Muscle layer of colon (tissue), 2 donors: ENCODE measurements at regions not wholly inside any gene's neighbourhood (a gene's known extent, or its start where the extent isn't known, plus 50 kb on each side); places are given as distances from the start of the nearest gene placed in this dataset.

Experiments
- H3K27ac ChIP-seq: one replicate; pipeline ENCODE4 v1.7.0; 2013; ENCODE audit warnings: low read depth, mild to moderate bottlenecking, low read length, moderate library complexity
- H3K27me3 ChIP-seq, 2 donors: one replicate each; pipeline ENCODE4 v1.7.0; 2013; ENCODE audit warnings: low read length in 2 of 2, mild to moderate bottlenecking in 2 of 2; ENCODE audit not compliant: insufficient read depth in 2 of 2, control insufficient read depth in 1 of 2
- H3K36me3 ChIP-seq: one replicate; pipeline ENCODE4 v1.7.0; 2013; ENCODE audit warnings: mild to moderate bottlenecking, low read length; ENCODE audit not compliant: insufficient read depth
- H3K4me1 ChIP-seq: one replicate; pipeline ENCODE4 v1.7.0; 2013; ENCODE audit warnings: mild to moderate bottlenecking, low read length; ENCODE audit not compliant: insufficient read depth
- H3K4me3 ChIP-seq, 2 donors: one replicate each; pipeline ENCODE4 v1.7.0; 2013; ENCODE audit warnings: low read length in 2 of 2, low read depth in 1 of 2, mild to moderate bottlenecking in 1 of 2, moderate library complexity in 1 of 2
- H3K9ac ChIP-seq: one replicate; pipeline ENCODE4 v1.7.0; 2013; ENCODE audit warnings: low read length
- H3K9me3 ChIP-seq: one replicate; pipeline ENCODE4 v1.7.0; 2013; ENCODE audit warnings: mild to moderate bottlenecking, low read length
- donor health status: abdominal sarcoma.
- donor health status: Adenocarcinoma of cecum.

GRCh38 chr1:5812295-5812694, 179.9 kb downstream of the NPHP4 start:
- Histone ChIP-seq H3K4me3 (no peak overlapping the region), H3K4me1 (no peaks in the 10 kb centered on the region), H3K9me3 (no peaks in the 10 kb centered on the region), H3K36me3 (no peaks in the 10 kb centered on the region), H3K27ac (no peak overlapping the region), H3K9ac (no peak overlapping the region), H3K27me3 (no peaks in the 10 kb centered on the region)

DNA sequence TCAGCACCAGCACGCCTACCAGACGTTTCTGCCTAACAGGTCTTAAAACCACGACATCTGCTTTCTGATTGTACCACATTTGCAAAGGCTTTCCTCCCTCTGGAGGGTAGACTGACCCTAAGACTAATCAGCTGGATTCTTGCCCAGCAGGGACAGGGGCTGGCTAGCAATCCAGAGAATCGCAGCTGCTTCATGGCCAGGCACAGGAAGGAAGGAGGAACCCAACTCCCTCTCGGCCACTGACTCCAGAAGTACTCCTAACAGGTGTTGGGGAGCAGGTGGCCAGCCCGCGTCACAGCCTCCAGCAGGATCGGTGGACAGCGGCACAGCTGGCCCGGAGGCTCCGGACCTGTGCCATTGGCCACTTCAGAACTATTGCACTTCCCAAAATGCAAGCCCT, 180.8 kb downstream of the NPHP4 start:
- Histone ChIP-seq H3K4me3 (no peak overlapping the region), H3K27ac (no peak overlapping the region), H3K4me1 (no peaks in the 10 kb centered on the region), H3K36me3 (no peaks in the 10 kb centered on the region), H3K27me3 (no peaks in the 10 kb centered on the region), H3K9ac (no peak overlapping the region), H3K9me3 (no peaks in the 10 kb centered on the region)

DNA sequence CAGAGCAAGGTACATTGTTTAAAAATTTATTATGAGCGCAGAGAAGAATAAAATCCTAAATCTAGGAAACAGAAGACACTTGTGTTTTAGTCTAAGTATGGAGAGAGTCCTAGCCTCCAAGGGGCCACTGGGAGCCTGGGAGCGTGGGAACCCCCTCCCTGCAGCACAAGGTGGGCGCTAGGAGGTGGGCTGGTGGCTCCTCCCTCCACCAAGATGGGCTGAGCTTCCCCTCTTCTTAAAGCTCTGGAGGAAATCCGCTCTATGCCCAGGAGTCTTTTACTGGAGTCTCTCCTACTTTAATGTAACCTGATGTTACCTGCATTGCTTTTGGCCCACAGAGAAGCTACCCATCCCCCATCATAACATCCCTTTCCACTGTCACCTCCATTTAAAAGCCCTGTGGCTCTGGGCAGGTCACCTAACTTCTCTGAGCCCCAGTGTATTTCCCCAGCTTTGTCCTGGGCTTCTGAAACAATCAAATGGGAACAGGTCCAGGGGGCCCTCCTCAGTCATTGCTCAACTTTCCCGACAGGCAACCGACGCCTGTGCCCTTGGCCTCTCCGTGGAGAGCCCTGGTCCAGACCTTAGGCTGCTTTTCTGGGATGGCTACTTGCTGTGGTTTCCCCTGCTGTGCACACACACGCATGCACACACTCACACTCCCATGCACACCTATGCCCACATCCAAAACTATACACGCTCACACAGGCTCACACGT, 181.5 kb downstream of the NPHP4 start:
- Histone ChIP-seq H3K4me1 (no peaks in the 10 kb centered on the region), H3K4me3 (no peak overlapping the region), H3K9ac (no peak overlapping the region), H3K9me3 (no peaks in the 10 kb centered on the region), H3K27me3 (no peaks in the 10 kb centered on the region), H3K36me3 (no peaks in the 10 kb centered on the region), H3K27ac (no peak overlapping the region)

GRCh38 chr1:5810131-5810530, 182.1 kb downstream of the NPHP4 start:
- no peaks in the 10 kb centered on the region for H3K4me1 ChIP-seq
- H3K4me3 ChIP-seq, result no peak overlapping the region
- no peak overlapping the region for H3K27ac ChIP-seq
- no peaks in the 10 kb centered on the region for H3K9me3 ChIP-seq
- H3K36me3 ChIP-seq, result no peaks in the 10 kb centered on the region
- no peak overlapping the region for H3K9ac ChIP-seq
- H3K27me3 ChIP-seq, result no peaks in the 10 kb centered on the region

GRCh38 chr1:5809207-5809788, 182.9 kb downstream of the NPHP4 start:
- H3K4me1 ChIP-seq, result no peaks in the 10 kb centered on the region
- H3K27ac ChIP-seq, result no peak overlapping the region
- no peaks in the 10 kb centered on the region for H3K9me3 ChIP-seq
- H3K9ac ChIP-seq, result no peak overlapping the region
- H3K27me3 ChIP-seq, result no peaks in the 10 kb centered on the region
- H3K4me3 ChIP-seq, result no peak overlapping the region
- H3K36me3 ChIP-seq, result no peaks in the 10 kb centered on the region

DNA sequence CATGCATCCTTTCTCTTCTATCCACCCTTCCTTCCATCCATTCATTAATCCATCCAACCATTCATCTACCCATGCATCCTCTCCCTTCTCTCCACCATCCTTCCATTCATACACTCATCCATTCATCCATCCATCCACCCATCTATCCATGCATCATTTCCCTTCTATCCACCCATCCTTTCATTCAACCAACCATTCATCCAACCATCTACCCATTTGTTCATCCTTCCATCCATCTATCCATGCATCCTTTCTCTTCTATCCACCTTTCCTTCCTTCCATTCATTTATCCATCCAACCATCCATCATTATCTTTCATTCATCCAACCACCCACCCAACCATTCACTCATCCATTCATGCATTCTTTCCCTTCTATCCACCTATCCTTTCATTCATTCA, 188.4 kb downstream of the NPHP4 start:
- H3K27ac ChIP-seq, result no peak overlapping the region
- no peaks in the 10 kb centered on the region for H3K27me3 ChIP-seq
- H3K36me3 ChIP-seq, result no peaks in the 10 kb centered on the region

DNA sequence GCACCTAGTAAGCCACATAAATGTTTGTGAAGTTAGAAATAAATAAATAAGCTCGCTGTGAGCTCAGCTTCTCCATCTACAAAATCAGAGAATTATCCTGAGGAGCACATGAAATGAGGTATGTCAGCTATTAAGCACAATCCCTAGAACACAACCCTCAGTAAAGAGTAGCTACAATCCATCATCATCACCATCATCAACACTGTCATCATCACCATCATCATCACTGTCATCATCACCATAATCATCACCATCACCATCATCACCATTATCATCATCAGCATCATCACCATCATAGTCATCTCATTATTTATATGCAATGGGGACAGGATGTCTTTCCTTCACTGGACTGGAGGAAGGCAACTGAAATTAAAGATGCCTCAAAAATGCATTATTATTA, 189.6 kb downstream of the NPHP4 start:
- Histone ChIP-seq H3K4me1 (no peaks in the 10 kb centered on the region), H3K4me3 (no peak overlapping the region), H3K27ac (no peak overlapping the region), H3K9me3 (no peaks in the 10 kb centered on the region), H3K27me3 (no peaks in the 10 kb centered on the region), H3K9ac (no peak overlapping the region), H3K36me3 (no peaks in the 10 kb centered on the region)

More for the DNA sequence above, 188.4 kb downstream of the NPHP4 start:
- no peaks in the 10 kb centered on the region for H3K4me1 ChIP-seq
- no peaks in the 10 kb centered on the region for H3K9me3 ChIP-seq
- no peak overlapping the region for H3K9ac ChIP-seq
- H3K4me3 ChIP-seq, result no peak overlapping the region

- H3K9ac ChIP-seq, result no peak overlapping the region
- no peak overlapping the region for H3K4me3 ChIP-seq
These were observed 193.3 kb downstream of the NPHP4 start for GRCh38 chr1:5798904-5799303.

DNA sequence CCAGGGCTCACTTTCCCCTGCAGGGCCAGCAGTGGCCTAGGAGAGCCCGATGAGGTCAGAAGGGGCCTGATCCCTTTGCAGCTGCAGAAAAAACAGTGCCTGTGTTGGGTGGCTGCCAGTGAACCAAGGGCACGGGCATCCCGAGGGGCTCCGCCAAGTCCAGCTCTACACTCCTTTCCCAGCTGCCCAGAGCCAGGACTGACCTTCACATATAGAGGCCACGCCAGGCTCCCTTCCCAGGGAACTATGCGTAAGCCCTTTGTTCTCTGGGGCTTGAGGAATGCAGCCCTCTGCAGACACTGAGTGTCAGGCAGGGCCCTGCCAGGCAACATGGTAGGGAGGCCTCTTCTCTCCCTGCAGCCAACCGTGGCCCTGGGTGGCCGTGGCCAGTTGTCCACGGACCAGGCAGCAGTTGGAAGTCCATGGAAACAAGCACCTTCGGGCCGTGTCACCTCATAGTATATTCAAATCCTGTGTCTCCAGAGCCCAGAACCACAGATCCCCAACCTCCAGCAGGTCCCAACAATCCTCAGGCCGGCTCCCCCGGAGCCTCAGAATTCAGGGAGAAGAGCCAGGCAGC, 194.0 kb downstream of the NPHP4 start:
- Histone ChIP-seq H3K27me3 (no peaks in the 10 kb centered on the region), H3K9me3 (no peaks in the 10 kb centered on the region), H3K9ac (no peak overlapping the region), H3K4me3 (no peak overlapping the region), H3K36me3 (no peaks in the 10 kb centered on the region), H3K27ac (no peak overlapping the region), H3K4me1 (no peaks in the 10 kb centered on the region)

More at GRCh38 chr1:5798904-5799303, 193.3 kb downstream of the NPHP4 start:
- Histone ChIP-seq H3K9me3 (no peaks in the 10 kb centered on the region), H3K36me3 (no peaks in the 10 kb centered on the region), H3K27ac (no peak overlapping the region), H3K27me3 (no peaks in the 10 kb centered on the region), H3K4me1 (no peaks in the 10 kb centered on the region)

- H3K27ac ChIP-seq, result no peak overlapping the region
- H3K9ac ChIP-seq, result no peak overlapping the region
- H3K36me3 ChIP-seq, result no peaks in the 10 kb centered on the region
- no peak overlapping the region for H3K4me3 ChIP-seq
- H3K27me3 ChIP-seq, result no peaks in the 10 kb centered on the region
- H3K4me1 ChIP-seq, result no peaks in the 10 kb centered on the region
- no peaks in the 10 kb centered on the region for H3K9me3 ChIP-seq
These were observed 196.2 kb downstream of the NPHP4 start for GRCh38 chr1:5796028-5796427.

DNA sequence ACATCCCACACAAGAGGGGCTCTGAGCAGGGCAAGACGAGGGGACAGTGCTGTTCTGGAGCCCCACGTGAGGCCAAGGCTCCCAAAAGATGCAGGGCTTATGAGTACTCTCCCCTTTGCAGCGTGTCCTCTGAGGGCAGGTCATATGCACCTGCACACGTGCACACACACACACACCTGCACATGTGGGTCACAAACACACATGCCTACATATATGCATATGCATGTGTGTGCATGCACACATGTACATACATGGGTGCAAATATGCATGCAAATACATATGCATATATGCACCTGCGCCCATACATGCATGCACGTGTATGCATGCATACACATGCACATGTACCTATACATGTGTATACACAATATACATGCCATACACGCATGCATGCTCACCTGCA, 197.9 kb downstream of the NPHP4 start:
- no peaks in the 10 kb centered on the region for H3K4me1 ChIP-seq
- H3K9me3 ChIP-seq, result no peaks in the 10 kb centered on the region
- H3K27me3 ChIP-seq, result no peaks in the 10 kb centered on the region
- H3K36me3 ChIP-seq, result no peaks in the 10 kb centered on the region
- H3K4me3 ChIP-seq, result no peak overlapping the region
- no peak overlapping the region for H3K9ac ChIP-seq
- H3K27ac ChIP-seq, result no peak overlapping the region

DNA sequence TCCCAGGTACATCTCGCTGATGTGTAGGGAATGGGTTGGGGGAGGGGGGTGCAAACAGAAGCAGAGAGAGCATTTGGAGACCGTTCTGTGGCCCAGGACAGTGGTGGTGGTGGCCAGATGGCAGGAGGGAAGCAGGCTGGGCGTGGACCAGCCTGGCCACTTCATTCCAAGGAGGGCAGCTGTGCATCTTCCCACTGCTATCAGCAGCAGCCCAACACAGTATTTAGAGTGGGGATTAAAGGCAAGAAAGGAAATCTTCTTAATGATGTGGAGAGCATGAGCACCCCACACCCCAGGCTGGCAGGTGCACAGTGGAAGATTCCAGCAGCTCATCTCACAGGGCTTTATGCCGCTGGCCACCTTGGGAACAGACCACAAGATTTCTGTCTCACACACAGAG, 198.7 kb downstream of the NPHP4 start:
- H3K27me3 ChIP-seq, result no peaks in the 10 kb centered on the region
- H3K9me3 ChIP-seq, result no peaks in the 10 kb centered on the region
- no peak overlapping the region for H3K4me3 ChIP-seq

More for the DNA sequence above, 198.7 kb downstream of the NPHP4 start:
- H3K9ac ChIP-seq, result no peak overlapping the region
- no peak overlapping the region for H3K27ac ChIP-seq
- no peaks in the 10 kb centered on the region for H3K36me3 ChIP-seq
- no peaks in the 10 kb centered on the region for H3K4me1 ChIP-seq
